Ovary (tissue), 7 donors: ENCODE measurements at regions not wholly inside any gene's neighbourhood (a gene's known extent, or its start where the extent isn't known, plus 50 kb on each side); places are given as distances from the start of the nearest gene placed in this dataset.

Source experiments
- DNase-seq, 5 donors: peaks; one replicate each; pipeline ENCODE4 v3.0.0-alpha.2; 2019 to 2020
- H3K27ac ChIP-seq, 2 donors: fragments of 200-600 bp; one replicate each; pipeline versions ENCODE4 v1.5.1 to v1.8.0; 2019 to 2022
- H3K27me3 ChIP-seq: fragments of 200-600 bp; one replicate; pipeline ENCODE4 v1.8.0; 2022
- H3K36me3 ChIP-seq: fragments of 200-600 bp; sonication (generic); one replicate; pipeline ENCODE4 v1.5.1; 2019
- H3K4me1 ChIP-seq: one replicate; pipeline ENCODE4 v1.8.1; 2013; ENCODE audit warnings: mild to moderate bottlenecking, moderate library complexity; ENCODE audit not compliant: insufficient read depth
- H3K4me3 ChIP-seq: fragments of 200-600 bp; sonication (generic); one replicate; pipeline ENCODE4 v1.5.1; 2017
- H3K9me3 ChIP-seq, 2 donors: fragments of 200-600 bp in 1 of 2; sonication (generic) in 1 of 2; one replicate each; pipeline versions ENCODE4 v1.5.1 to v1.8.1; 2013 to 2019; ENCODE audit warnings: mild to moderate bottlenecking in 1 of 2, moderate library complexity in 1 of 2
- CTCF ChIP-seq, 3 donors: fragments of 450-650 bp in 2 of 3; fragments of 200-600 bp in 1 of 3; IDR thresholded peaks; one replicate each; pipeline versions ENCODE4 v1.5.1 to v1.8.0; 2016 to 2022; ENCODE audit warnings: antibody characterized with exemption in 3 of 3, mild to moderate bottlenecking in 1 of 3
- EP300 ChIP-seq: sonication (generic); formaldehyde crosslinking; IDR thresholded peaks from one replicate; pipeline ENCODE4 v1.6.1; 2017; ENCODE audit warnings: antibody characterized with exemption
- POLR2A ChIP-seq: fragments of 450-650 bp; IDR thresholded peaks from one replicate; pipeline ENCODE4 v1.6.1; 2017; ENCODE audit warnings: antibody characterized with exemption, mild to moderate bottlenecking, moderate library complexity
- WGBS, 3 donors: extraction: QIAGEN DNeasy Blood & Tissue Kit in 1 of 3; methylation state at CpG; one replicate each; pipeline versions ENCODE4 v1.1.5 to v1.1.7; 2013 to 2017; 5-methylcytosine and 5-hydroxymethylcytosine counted together
- intact Hi-C, 4 donors: fragments of 100-400 bp; cut with DNase I; formaldehyde crosslinking; loops; one replicate each; pipeline versions ENCODE4 v1.11.0 to v1.15.1; 2022 to 2023
- donor health status: DM: no; HTN: no; CAD: no; lungs with moderate emphysema.
- donor health status: DM: no; HTN: no; CAD: no.
- donor health status: Bipolar disorder and iron deficiency.
- donor health status: DM: no; HTN: no; CAD: no.
- donor health status: DM: yes; HTN: yes; CAD: no.

- Histone ChIP-seq H3K36me3 (no peaks in the 10 kb centered on the region), H3K27me3 (no peaks in the 10 kb centered on the region), H3K27ac (no peak overlapping the region), H3K4me3 (no peak overlapping the region), H3K9me3 (no peaks in the 10 kb centered on the region), H3K4me1 (no peaks in the 10 kb centered on the region)
- 21 to 35% (median 23%) methylated on average over 3 of the region's 3 CpGs for WGBS, 3 donors
- intact Hi-C loops: no loop called here
- TF ChIP-seq CTCF (IDR thresholded peaks at IDR 0.05) (no peak), EP300 (no peak), POLR2A (no peak)
- no peak for DNase-seq
Measured at GRCh38 chr1:240705579-240705978, 93.6 kb upstream of the GREM2 start.

- Histone ChIP-seq H3K4me1 (no peaks in the 10 kb centered on the region), H3K27me3 (no peaks in the 10 kb centered on the region), H3K36me3 (no peaks in the 10 kb centered on the region), H3K9me3 (no peaks in the 10 kb centered on the region), H3K27ac (no peak overlapping the region), H3K4me3 (no peak overlapping the region)
- 76 to 81% (median 81%) methylated on average over 5 of the region's 5 CpGs for WGBS, 3 donors
- DNase-seq: no peak
- TF ChIP-seq EP300 (no peak), CTCF (IDR thresholded peaks at IDR 0.05) (no peak), POLR2A (no peak)
- intact Hi-C loops: no loop called here
Measured at GRCh38 chr1:240701412-240701811, 89.5 kb upstream of the GREM2 start.

- H3K4me1 ChIP-seq: no peaks in the 10 kb centered on the region
- TF ChIP-seq CTCF (IDR thresholded peaks at IDR 0.05) (no peak), EP300 (no peak), POLR2A (no peak)
- H3K27ac ChIP-seq: no peak overlapping the region
- H3K4me3 ChIP-seq: no peak overlapping the region
- DNase-seq: no peak
- no peaks in the 10 kb centered on the region for H3K36me3 ChIP-seq
- no peaks in the 10 kb centered on the region for H3K27me3 ChIP-seq
- intact Hi-C loops: loop anchor here in 2 of 4 donors (10.0 kb wide), 1 partner anchor 671 kb away; no protein-coding TSS in a partner anchor
- 83 to 86% (median 86%) methylated on average over 4 of the region's 4 CpGs for whole genome bisulfite sequencing, 3 donors
- H3K9me3 ChIP-seq: no peaks in the 10 kb centered on the region
Measured at GRCh38 chr1:240695416-240695815, 83.5 kb upstream of the GREM2 start.

GRCh38 chr1:240693844-240694243 is 81.9 kb upstream of the GREM2 start:
- 75 to 79% (median 76%) methylated on average over 3 of the region's 3 CpGs for WGBS, 3 donors
- intact Hi-C loops: loop anchor here in 2 of 4 donors (5.0 to 10.0 kb wide), 2 partner anchors 502 to 669 kb away; no protein-coding TSS in a partner anchor

More at GRCh38 chr1:240693844-240694243, 81.9 kb upstream of the GREM2 start:
- no peak overlapping the region for H3K4me3 ChIP-seq
- H3K36me3 ChIP-seq: no peaks in the 10 kb centered on the region
- no peaks in the 10 kb centered on the region for H3K9me3 ChIP-seq
- H3K27me3 ChIP-seq: no peaks in the 10 kb centered on the region
- DNase-seq: no peak
- H3K4me1 ChIP-seq: no peaks in the 10 kb centered on the region
- no peak overlapping the region for H3K27ac ChIP-seq
- TF ChIP-seq EP300: no peak
- TF ChIP-seq POLR2A: no peak
- TF ChIP-seq CTCF (IDR thresholded peaks at IDR 0.05): no peak
